22Rv1 (cell line): ENCODE measurements at regions not wholly inside any gene's neighbourhood (a gene's known extent, or its start where the extent isn't known, plus 50 kb on each side); places are given as distances from the start of the nearest gene placed in this dataset.

Experiments
- CTCF ChIP-seq: fragments of 450-650 bp; IDR thresholded peaks from 2 replicates; pipeline ENCODE4 v1.5.1; 2017; ENCODE audit warnings: mild to moderate bottlenecking
- ZFX ChIP-seq: fragments of 450-650 bp; IDR thresholded peaks from 2 replicates; pipeline ENCODE4 v1.6.1; 2017; ENCODE audit warnings: antibody characterized with exemption, borderline replicate concordance

- TF ChIP-seq CTCF (no peak), ZFX (no peak)
These were observed 309.4 kb upstream of the CDH5 start for GRCh38 chr16:66057057-66057456.
